Prostate gland (tissue), 2 donors: ENCODE measurements at regions not wholly inside any gene's neighbourhood (a gene's known extent, or its start where the extent isn't known, plus 50 kb on each side); places are given as distances from the start of the nearest gene placed in this dataset.

Experiments
- CTCF ChIP-seq, 4 experiments: fragments of 200-600 bp in 2 of 4; fragments of 450-650 bp in 2 of 4; sonication (generic) in 2 of 4; IDR thresholded peaks; 1 replicate in 3 of 4; 2 replicates in 1 of 4; pipeline ENCODE4 v1.5.1; 2016 to 2019; ENCODE audit warnings: antibody characterized with exemption in 4 of 4, mild to moderate bottlenecking in 2 of 4, moderate library complexity in 2 of 4
- POLR2A ChIP-seq: fragments of 450-650 bp; IDR thresholded peaks from one replicate; pipeline ENCODE4 v1.6.1; 2016; ENCODE audit warnings: antibody characterized with exemption, mild to moderate bottlenecking

- TF ChIP-seq CTCF (IDR thresholded peaks at IDR 0.05): no peak
- no peak for TF ChIP-seq POLR2A
Observed at GRCh38 chr2:150138587-150138986, 348.9 kb downstream of the RND3 start.
